Liver (tissue), 8 donors: ENCODE measurements at regions not wholly inside any gene's neighbourhood (a gene's known extent, or its start where the extent isn't known, plus 50 kb on each side); places are given as distances from the start of the nearest gene placed in this dataset.

Experiments
- DNase-seq: peaks from one replicate; pipeline ENCODE4 v3.0.0-alpha.2; 2017; ENCODE audit warnings: low spot score
- H3K27ac ChIP-seq, 2 donors: one replicate each; pipeline ENCODE4 v1.7.0; 2013; ENCODE audit warnings: inconsistent platforms in 2 of 2, low read length in 2 of 2, control low read depth in 1 of 2, low read depth in 1 of 2, mild to moderate bottlenecking in 1 of 2
- H3K27me3 ChIP-seq, 4 donors: one replicate each; pipeline versions ENCODE4 v1.6.1 to v1.7.0; 2013; ENCODE audit warnings: low read length in 3 of 4, inconsistent platforms in 1 of 4, mild to moderate bottlenecking in 1 of 4, moderate library complexity in 1 of 4; ENCODE audit not compliant: control insufficient read depth in 4 of 4, insufficient read depth in 4 of 4
- H3K36me3 ChIP-seq, 4 donors: one replicate each; pipeline versions ENCODE4 v1.6.1 to v1.7.0; 2013; ENCODE audit warnings: low read length in 3 of 4, mild to moderate bottlenecking in 3 of 4, low read depth in 1 of 4, moderate library complexity in 1 of 4; ENCODE audit not compliant: control insufficient read depth in 4 of 4, insufficient read depth in 3 of 4
- H3K4me1 ChIP-seq, 4 donors: one replicate each; pipeline versions ENCODE4 v1.6.1 to v1.7.0; 2013; ENCODE audit warnings: low read length in 3 of 4, mild to moderate bottlenecking in 3 of 4, moderate library complexity in 1 of 4; ENCODE audit not compliant: control insufficient read depth in 4 of 4, insufficient read depth in 4 of 4
- H3K4me3 ChIP-seq, 3 donors: one replicate each; pipeline versions ENCODE4 v1.6.1 to v1.7.0; 2013; ENCODE audit warnings: low read length in 3 of 3, control low read depth in 1 of 3, low read depth in 1 of 3, mild to moderate bottlenecking in 1 of 3
- H3K9ac ChIP-seq, 2 donors: one replicate each; pipeline ENCODE4 v1.7.0; 2013; ENCODE audit warnings: low read length in 2 of 2, mild to moderate bottlenecking in 2 of 2, moderate library complexity in 2 of 2, control low read depth in 1 of 2, low read depth in 1 of 2
- H3K9me3 ChIP-seq, 4 donors: one replicate each; pipeline versions ENCODE4 v1.6.1 to v1.7.0; 2013; ENCODE audit warnings: low read length in 3 of 4; ENCODE audit not compliant: control insufficient read depth in 4 of 4
- ATF3 ChIP-seq: IDR thresholded peaks from 2 replicates; pipeline ENCODE4 v1.6.1; 2016; ENCODE audit warnings: antibody characterized with exemption
- CTCF ChIP-seq: fragments of 150-350 bp; IDR thresholded peaks from 2 replicates; pipeline ENCODE4 v1.5.1; 2017; ENCODE audit warnings: improper control_type of control experiment, low read depth, low read length; ENCODE audit not compliant: missing input control
- EGR1 ChIP-seq, 2 donors: IDR thresholded peaks; 2 replicates each; pipeline ENCODE4 v1.6.1; 2016 to 2018; ENCODE audit warnings: antibody characterized with exemption in 2 of 2, low read depth in 2 of 2
- FOXA1 ChIP-seq: IDR thresholded peaks from 2 replicates; pipeline ENCODE4 v1.6.1; 2016; ENCODE audit warnings: antibody characterized with exemption
- FOXA2 ChIP-seq: IDR thresholded peaks from 2 replicates; pipeline ENCODE4 v1.6.1; 2016; ENCODE audit warnings: antibody characterized with exemption
- GABPA ChIP-seq, 2 donors: IDR thresholded peaks in 1 of 2; conservative IDR thresholded peaks in 1 of 2; 2 replicates each; pipeline ENCODE4 v1.6.1; 2016; ENCODE audit warnings: antibody characterized with exemption in 2 of 2, mild to moderate bottlenecking in 1 of 2, moderate library complexity in 1 of 2
- HNF4A ChIP-seq, 2 donors: conservative IDR thresholded peaks; 2 replicates each; pipeline ENCODE4 v1.6.1; 2016; ENCODE audit warnings: antibody characterized with exemption in 2 of 2, mild to moderate bottlenecking in 2 of 2
- HNF4G ChIP-seq: IDR thresholded peaks from 2 replicates; pipeline ENCODE4 v1.6.1; 2016; ENCODE audit warnings: antibody characterized with exemption
- JUND ChIP-seq, 2 donors: IDR thresholded peaks; 2 replicates each; pipeline ENCODE4 v1.6.1; 2016; ENCODE audit warnings: antibody characterized with exemption in 2 of 2
- MAX ChIP-seq: IDR thresholded peaks from 2 replicates; pipeline ENCODE4 v1.6.1; 2016; ENCODE audit warnings: antibody characterized with exemption
- NR2F2 ChIP-seq: IDR thresholded peaks from 2 replicates; pipeline ENCODE4 v1.6.1; 2016; ENCODE audit warnings: antibody characterized with exemption
- RXRA ChIP-seq, 2 donors: IDR thresholded peaks; 2 replicates each; pipeline ENCODE4 v1.6.1; 2017 to 2018; ENCODE audit warnings: antibody characterized with exemption in 2 of 2, mild to moderate bottlenecking in 1 of 2
- TAF1 ChIP-seq: conservative IDR thresholded peaks from 2 replicates; pipeline ENCODE4 v1.6.1; 2016; ENCODE audit warnings: antibody characterized with exemption, mild to moderate bottlenecking
- YY1 ChIP-seq: IDR thresholded peaks from 2 replicates; pipeline ENCODE4 v1.6.1; 2016; ENCODE audit warnings: antibody characterized with exemption, mild to moderate bottlenecking
- ZBTB33 ChIP-seq: IDR thresholded peaks from 2 replicates; pipeline ENCODE4 v1.6.1; 2016; ENCODE audit warnings: antibody characterized with exemption
- WGBS: extraction: QIAGEN DNeasy Blood & Tissue Kit; methylation state at CpG from one replicate; pipeline ENCODE4 v1.1.7; 2013; 5-methylcytosine and 5-hydroxymethylcytosine counted together
- donor health status: healthy.
- donor health status: healthy.
- donor health status: healthy.
- donor health status: healthy.
- donor health status: healthy.

- Histone ChIP-seq H3K4me3 (no peak overlapping the region), H3K36me3 (no peaks in the 10 kb centered on the region), H3K27ac (no peak overlapping the region), H3K9me3 (no peaks in the 10 kb centered on the region), H3K9ac (no peak overlapping the region), H3K4me1 (no peaks in the 10 kb centered on the region), H3K27me3 (peaks cover 0 to 2% (median 0%) of the 10 kb centered on the region in 4 donors)
- WGBS = 68% methylated on average over 11 of the region's 11 CpGs
- no peak for DNase-seq
- no peak for TF ChIP-seq HNF4G
- no peak for TF ChIP-seq FOXA2
- TF ChIP-seq JUND (IDR thresholded peaks at IDR 0.05) = no peak
- TF ChIP-seq TAF1 = no peak
- TF ChIP-seq EGR1 (IDR thresholded peaks at IDR 0.05; ENCODE audit: low read depth in 2 of 2) = no peak
Measured at GRCh38 chr3:44080474-44081072, 161.1 kb upstream of the TOPAZ1 start.

GRCh38 chr3:44090036-44090435, 151.7 kb upstream of the TOPAZ1 start:
- Histone ChIP-seq H3K9me3 (no peaks in the 10 kb centered on the region), H3K9ac (no peak overlapping the region), H3K4me3 (no peak overlapping the region), H3K27me3 (peaks cover 0 to 4% (median 0%) of the 10 kb centered on the region in 4 donors), H3K36me3 (no peaks in the 10 kb centered on the region), H3K4me1 (no peaks in the 10 kb centered on the region), H3K27ac (no peak overlapping the region)
- 77% methylated on average over 2 of the region's 2 CpGs for WGBS
- DNase-seq = no peak
- TF ChIP-seq GABPA (IDR thresholded peaks at IDR 0.05 in 1 of 2, conservative IDR thresholded peaks at IDR 0.05 in 1 of 2) (no peak), YY1 (no peak), EGR1 (IDR thresholded peaks at IDR 0.05; ENCODE audit: low read depth in 2 of 2) (no peak), FOXA1 (no peak), MAX (no peak), NR2F2 (no peak), TAF1 (no peak), RXRA (IDR thresholded peaks at IDR 0.05) (no peak), ZBTB33 (no peak), HNF4A (conservative IDR thresholded peaks at IDR 0.05) (no peak), CTCF (no peak), FOXA2 (no peak), HNF4G (no peak), ATF3 (no peak), JUND (IDR thresholded peaks at IDR 0.05) (no peak)
